Gastrocnemius medialis (tissue), 4 donors: ENCODE measurements at regions not wholly inside any gene's neighbourhood (a gene's known extent, or its start where the extent isn't known, plus 50 kb on each side); places are given as distances from the start of the nearest gene placed in this dataset.

ENCODE experiments used
- CTCF ChIP-seq, 5 experiments: fragments of 450-650 bp in 3 of 5; fragments of 200-600 bp in 2 of 5; sonication (generic) in 2 of 5; IDR thresholded peaks in 4 of 5; conservative IDR thresholded peaks in 1 of 5; 1 replicate in 4 of 5; 2 replicates in 1 of 5; pipeline ENCODE4 v1.5.1; 2016 to 2019; ENCODE audit warnings: antibody characterized with exemption in 5 of 5, mild to moderate bottlenecking in 3 of 5, moderate library complexity in 3 of 5
- POLR2A ChIP-seq, 2 donors: fragments of 450-650 bp; IDR thresholded peaks; one replicate each; pipeline ENCODE4 v1.6.1; 2017; ENCODE audit warnings: antibody characterized with exemption in 2 of 2, mild to moderate bottlenecking in 2 of 2, moderate library complexity in 2 of 2

- TF ChIP-seq CTCF (IDR thresholded peaks at IDR 0.05 in 4 of 5, conservative IDR thresholded peaks at IDR 0.05 in 1 of 5) (no peak), POLR2A (IDR thresholded peaks at IDR 0.05) (no peak)
Measured at GRCh38 chr13:26111797-26112196, 60.0 kb upstream of the SHISA2 start.
